Neutrophil (primary cell): ENCODE measurements at regions not wholly inside any gene's neighbourhood (a gene's known extent, or its start where the extent isn't known, plus 50 kb on each side); places are given as distances from the start of the nearest gene placed in this dataset.

ENCODE experiments used
- H3K27ac ChIP-seq: fragments of 200-600 bp; sonication (generic); 2 replicates; pipeline ENCODE4 v1.5.1; 2016; ENCODE audit warnings: mild to moderate bottlenecking, moderate library complexity
- H3K27me3 ChIP-seq: fragments of 200-600 bp; sonication (generic); 2 replicates; pipeline ENCODE4 v1.6.0; 2016; ENCODE audit warnings: mild to moderate bottlenecking
- H3K36me3 ChIP-seq: fragments of 200-600 bp; sonication (generic); 2 replicates; pipeline ENCODE4 v1.5.1; 2017
- H3K4me1 ChIP-seq, 2 experiments: fragments of 200-600 bp in 1 of 2; sonication (generic) in 1 of 2; 1 replicate in 1 of 2; 2 replicates in 1 of 2; pipeline versions ENCODE4 v1.5.1 to v1.6.1; 2013 to 2016; ENCODE audit warnings: low read depth in 1 of 2, low read length in 1 of 2, mild to moderate bottlenecking in 1 of 2, moderate library complexity in 1 of 2; ENCODE audit not compliant: control insufficient read depth in 1 of 2, insufficient read depth in 1 of 2
- H3K4me3 ChIP-seq, 2 experiments: fragments of 200-600 bp in 1 of 2; sonication (generic) in 1 of 2; 1 replicate in 1 of 2; 2 replicates in 1 of 2; pipeline ENCODE4 v1.5.1; 2013 to 2016; ENCODE audit warnings: low read depth in 1 of 2, low read length in 1 of 2, mild to moderate bottlenecking in 1 of 2, moderate library complexity in 1 of 2
- H3K9me3 ChIP-seq: fragments of 200-600 bp; sonication (generic); 2 replicates; pipeline ENCODE4 v1.5.1; 2016
- TF ChIP-seq, protein P1 (sequence below): fragments of 200-600 bp; sonication (generic); IDR thresholded peaks from 2 replicates; pipeline ENCODE4 v1.5.1; 2016; ENCODE audit warnings: antibody characterized with exemption

DNA sequence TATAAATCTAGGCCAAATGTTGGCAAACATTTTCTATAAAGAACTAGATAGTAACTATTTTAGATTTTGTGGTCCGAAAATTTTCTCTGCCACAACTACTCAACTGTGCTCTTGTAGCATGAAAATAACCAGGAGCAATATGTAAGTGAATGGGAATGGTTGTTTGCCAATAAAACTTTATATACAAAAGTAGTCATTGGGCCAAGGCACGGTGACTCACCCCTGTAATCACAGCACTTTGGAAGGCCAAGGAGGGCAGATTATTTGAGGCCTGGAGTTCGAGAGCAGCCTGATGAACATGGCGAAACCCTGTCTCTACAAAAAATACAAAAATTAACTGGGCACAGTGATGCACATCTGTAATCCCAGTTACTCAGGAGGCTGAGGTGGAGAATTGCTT, 617.1 kb downstream of the EPM2A start:
- Histone ChIP-seq H3K27ac (no peak overlapping the region), H3K4me3 (no peak overlapping the region), H3K4me1 (no peaks in the 10 kb centered on the region), H3K36me3 (no peaks in the 10 kb centered on the region), H3K27me3 (no peaks in the 10 kb centered on the region), H3K9me3 (no peaks in the 10 kb centered on the region)
- TF ChIP-seq, protein P1, sequence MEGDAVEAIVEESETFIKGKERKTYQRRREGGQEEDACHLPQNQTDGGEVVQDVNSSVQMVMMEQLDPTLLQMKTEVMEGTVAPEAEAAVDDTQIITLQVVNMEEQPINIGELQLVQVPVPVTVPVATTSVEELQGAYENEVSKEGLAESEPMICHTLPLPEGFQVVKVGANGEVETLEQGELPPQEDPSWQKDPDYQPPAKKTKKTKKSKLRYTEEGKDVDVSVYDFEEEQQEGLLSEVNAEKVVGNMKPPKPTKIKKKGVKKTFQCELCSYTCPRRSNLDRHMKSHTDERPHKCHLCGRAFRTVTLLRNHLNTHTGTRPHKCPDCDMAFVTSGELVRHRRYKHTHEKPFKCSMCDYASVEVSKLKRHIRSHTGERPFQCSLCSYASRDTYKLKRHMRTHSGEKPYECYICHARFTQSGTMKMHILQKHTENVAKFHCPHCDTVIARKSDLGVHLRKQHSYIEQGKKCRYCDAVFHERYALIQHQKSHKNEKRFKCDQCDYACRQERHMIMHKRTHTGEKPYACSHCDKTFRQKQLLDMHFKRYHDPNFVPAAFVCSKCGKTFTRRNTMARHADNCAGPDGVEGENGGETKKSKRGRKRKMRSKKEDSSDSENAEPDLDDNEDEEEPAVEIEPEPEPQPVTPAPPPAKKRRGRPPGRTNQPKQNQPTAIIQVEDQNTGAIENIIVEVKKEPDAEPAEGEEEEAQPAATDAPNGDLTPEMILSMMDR = no peak

- H3K9me3 ChIP-seq = no peaks in the 10 kb centered on the region
- H3K27ac ChIP-seq = no peak overlapping the region
- no peaks in the 10 kb centered on the region for H3K27me3 ChIP-seq
- no peak overlapping the region for H3K4me3 ChIP-seq
- no peaks in the 10 kb centered on the region for H3K36me3 ChIP-seq
- TF ChIP-seq, protein P1 = no peak
- no peaks in the 10 kb centered on the region for H3K4me1 ChIP-seq
Observed at GRCh38 chr6:145119081-145119480, 616.2 kb downstream of the EPM2A start.

DNA sequence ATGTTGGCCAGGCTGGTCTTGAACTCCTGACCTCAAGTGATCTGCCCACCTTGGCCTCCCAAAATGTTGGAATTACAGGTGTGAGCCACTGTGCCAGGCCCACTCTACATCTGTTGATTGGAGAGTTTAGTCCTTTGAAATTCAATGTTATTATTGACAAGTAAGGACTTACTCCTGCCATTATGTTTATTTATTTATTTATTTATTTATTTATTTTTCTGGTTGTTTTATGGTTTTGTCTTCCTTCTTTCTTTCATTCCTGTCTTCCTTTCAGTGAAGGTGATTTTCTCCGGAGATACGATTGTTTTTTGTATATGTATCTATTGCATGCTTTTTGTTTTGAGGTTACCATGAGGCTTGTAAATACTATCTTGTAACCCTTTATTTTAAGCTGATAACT, 602.6 kb downstream of the EPM2A start:
- Histone ChIP-seq H3K4me3 (no peak overlapping the region), H3K9me3 (no peaks in the 10 kb centered on the region), H3K27me3 (no peaks in the 10 kb centered on the region), H3K36me3 (no peaks in the 10 kb centered on the region), H3K27ac (no peak overlapping the region), H3K4me1 (no peaks in the 10 kb centered on the region)
- TF ChIP-seq, protein P1 = no peak

DNA sequence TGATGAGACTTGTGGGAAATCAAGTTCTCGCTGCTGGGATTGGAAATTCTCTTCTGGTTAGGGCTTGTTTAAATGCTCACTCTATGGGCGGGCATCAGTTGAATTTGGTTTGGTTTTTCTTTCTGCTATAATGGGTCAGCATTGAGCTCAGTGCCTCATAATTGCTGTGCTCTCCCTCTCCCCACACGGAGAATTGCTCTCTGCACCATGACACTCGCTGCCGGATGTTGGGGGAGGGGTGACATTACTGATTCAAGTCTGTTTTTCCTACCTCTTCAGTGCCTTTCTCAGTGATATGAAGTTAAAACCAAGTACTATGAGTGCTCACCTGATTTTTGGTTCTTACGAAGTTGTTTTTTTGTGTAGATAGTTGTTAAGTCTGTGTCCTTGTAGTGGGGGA, 599.6 kb downstream of the EPM2A start:
- Histone ChIP-seq H3K9me3 (no peaks in the 10 kb centered on the region), H3K4me1 (no peaks in the 10 kb centered on the region), H3K27me3 (no peaks in the 10 kb centered on the region), H3K4me3 (no peak overlapping the region), H3K36me3 (no peaks in the 10 kb centered on the region), H3K27ac (no peak overlapping the region)
- TF ChIP-seq, protein P1 = no peak

- Histone ChIP-seq H3K36me3 (no peaks in the 10 kb centered on the region), H3K27me3 (no peaks in the 10 kb centered on the region), H3K27ac (no peak overlapping the region), H3K4me3 (no peak overlapping the region), H3K4me1 (no peaks in the 10 kb centered on the region), H3K9me3 (no peaks in the 10 kb centered on the region)
- TF ChIP-seq, protein P1 = no peak
Observed at GRCh38 chr6:145137425-145137824, 597.9 kb downstream of the EPM2A start.
